GM21576 (cell line): ENCODE measurements at regions not wholly inside any gene's neighbourhood (a gene's known extent, or its start where the extent isn't known, plus 50 kb on each side); places are given as distances from the start of the nearest gene placed in this dataset.
"Not testable (repeated sequence)": the region's sequence is repeated elsewhere in the genome, so short reads cannot be mapped to it uniquely, and the experiment has no call there.

Experiments
- ATAC-seq: cut with Tn5 transposase; IDR thresholded peaks from one replicate; pipeline ENCODE4 v1.9.1; 2021; ENCODE audit warnings: mild to moderate bottlenecking, moderate library complexity; ENCODE audit not compliant: unreplicated experiment

GRCh38 chr3:4213420-4213819, 89.7 kb upstream of the SETMAR start:
- ATAC-seq: not testable (repeated sequence)

- ATAC-seq: not testable (repeated sequence)
Measured at GRCh38 chr3:4216974-4217373, 86.2 kb upstream of the SETMAR start.

GRCh38 chr3:4218456-4219226, 84.5 kb upstream of the SETMAR start:
- no peak for ATAC-seq

GRCh38 chr3:4219227-4219568, 84.0 kb upstream of the SETMAR start:
- no peak for ATAC-seq

DNA sequence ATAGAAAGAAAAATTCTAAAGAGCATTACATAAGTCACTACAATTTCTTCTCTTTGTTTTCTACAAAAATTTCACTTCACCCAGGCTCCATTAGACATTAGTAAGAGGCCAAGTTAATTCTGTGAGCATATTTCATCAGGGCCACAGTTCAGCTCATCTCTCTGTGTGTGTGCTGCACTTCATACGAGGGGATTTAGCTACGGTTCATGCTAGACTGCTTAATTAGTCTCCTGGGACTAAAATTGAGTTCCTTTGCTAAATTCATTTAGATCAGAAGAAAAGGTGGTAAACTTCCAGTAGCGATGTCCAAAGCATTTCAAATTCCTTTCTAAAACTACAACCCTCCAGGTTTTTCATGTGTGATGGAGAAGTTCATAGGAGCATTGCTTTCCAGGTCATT, 83.1 kb upstream of the SETMAR start:
- ATAC-seq: no peak

DNA sequence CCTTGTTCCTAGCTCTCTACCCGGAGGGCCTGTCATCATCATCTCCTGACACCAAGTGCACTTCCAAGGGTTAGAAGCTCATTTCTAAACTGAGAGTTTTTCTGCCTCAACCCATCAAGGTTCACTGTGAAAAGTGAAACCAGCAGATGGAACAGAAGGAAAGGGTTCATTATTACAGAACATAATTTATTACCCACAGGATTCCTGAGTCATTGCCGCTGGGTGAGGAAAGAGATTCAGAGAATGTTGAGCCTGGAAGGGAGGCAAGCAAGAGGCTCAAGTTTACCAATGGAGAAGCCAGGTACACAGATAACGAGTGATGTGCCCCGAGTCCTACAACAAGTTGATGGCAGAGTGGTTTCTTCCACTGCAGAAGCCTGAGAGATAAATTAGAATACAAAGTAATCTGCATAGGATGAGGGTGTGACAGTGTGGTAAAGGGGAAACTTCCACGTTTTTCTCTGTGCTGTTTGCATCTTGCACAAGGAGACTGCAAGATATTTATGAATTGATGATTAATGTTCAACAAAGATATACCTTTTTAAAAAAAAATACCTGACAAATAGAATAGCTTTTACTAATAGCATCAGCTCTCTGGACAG, 80.5 kb upstream of the SETMAR start:
- no peak for ATAC-seq

DNA sequence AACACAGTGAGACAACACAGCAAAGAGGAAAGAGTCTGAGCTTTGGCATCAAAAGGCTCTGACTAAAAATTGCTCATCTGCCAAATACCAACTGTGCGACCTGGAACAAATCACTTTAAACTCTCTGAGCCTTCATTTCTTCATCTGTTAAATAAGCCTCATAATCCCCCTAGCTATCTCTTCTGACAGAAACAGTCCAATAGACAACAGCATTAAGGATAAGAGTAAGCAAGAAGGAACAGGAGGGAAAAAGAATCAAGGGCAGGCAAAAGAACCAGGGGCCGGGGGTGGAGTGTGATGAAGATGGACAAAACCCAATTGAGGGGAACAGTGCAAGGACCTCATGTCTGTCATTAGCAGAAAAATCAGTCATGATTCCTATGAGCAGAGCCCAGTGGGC, 79.4 kb upstream of the SETMAR start:
- ATAC-seq: no peak

- ATAC-seq: no peak
Measured at GRCh38 chr3:4224331-4224730, 78.8 kb upstream of the SETMAR start.

GRCh38 chr3:4225005-4225471, 78.1 kb upstream of the SETMAR start:
- no peak for ATAC-seq

DNA sequence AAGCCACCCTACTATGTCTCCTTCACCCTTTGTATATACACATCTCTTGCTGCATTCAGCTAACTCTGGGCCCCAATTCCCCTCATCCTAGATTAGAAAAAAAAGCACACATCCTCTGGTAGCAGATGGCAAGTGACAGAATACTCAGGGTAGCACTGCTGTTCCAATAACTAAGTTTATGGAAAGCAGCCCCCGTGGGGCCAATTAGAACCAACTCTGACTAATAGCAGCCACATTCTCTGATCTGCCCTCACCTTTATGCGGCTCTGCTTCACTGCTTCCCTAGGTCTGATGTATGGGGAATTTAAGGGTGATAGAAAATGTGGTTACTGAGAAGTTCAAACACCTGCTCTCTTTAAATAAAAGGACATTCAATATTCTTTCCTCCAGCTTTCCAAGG, 74.9 kb upstream of the SETMAR start:
- no peak for ATAC-seq

GRCh38 chr3:4231041-4231440, 72.1 kb upstream of the SETMAR start:
- ATAC-seq: no peak

GRCh38 chr3:4232798-4233197, 70.4 kb upstream of the SETMAR start:
- ATAC-seq: no peak

- ATAC-seq: no peak
Measured at GRCh38 chr3:4233488-4233887, 69.7 kb upstream of the SETMAR start.

- no peak for ATAC-seq
Measured at GRCh38 chr3:4234889-4235288, 68.3 kb upstream of the SETMAR start.

GRCh38 chr3:4235690-4236089, 67.5 kb upstream of the SETMAR start:
- ATAC-seq: no peak

DNA sequence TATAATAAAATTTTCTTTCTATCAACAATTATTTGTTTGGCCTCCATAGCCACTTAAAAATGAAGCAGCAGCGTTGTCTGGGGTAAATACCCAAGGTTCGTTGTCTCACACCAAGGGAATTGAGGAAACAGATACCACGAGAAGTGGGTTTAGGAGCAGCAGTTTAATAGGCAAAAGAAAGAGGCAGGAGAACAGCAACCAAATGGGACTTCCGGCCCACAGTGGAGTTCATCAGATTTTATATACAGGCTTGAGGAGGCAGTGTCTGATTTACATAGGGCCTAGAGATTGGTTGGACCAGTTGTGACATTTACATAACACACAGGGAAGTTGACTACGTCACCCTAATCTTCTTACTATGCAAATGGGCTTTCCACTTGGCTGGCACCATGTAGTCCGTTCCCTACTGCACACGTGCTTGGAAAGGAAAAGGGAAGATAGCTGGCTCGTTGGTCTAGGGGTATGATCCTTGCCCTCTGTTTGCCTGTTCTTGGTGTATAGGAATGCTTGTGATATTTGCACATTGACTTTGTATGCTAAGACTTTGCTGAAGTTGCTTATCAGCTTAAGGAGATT, 61.5 kb upstream of the SETMAR start:
- ATAC-seq: no peak

DNA sequence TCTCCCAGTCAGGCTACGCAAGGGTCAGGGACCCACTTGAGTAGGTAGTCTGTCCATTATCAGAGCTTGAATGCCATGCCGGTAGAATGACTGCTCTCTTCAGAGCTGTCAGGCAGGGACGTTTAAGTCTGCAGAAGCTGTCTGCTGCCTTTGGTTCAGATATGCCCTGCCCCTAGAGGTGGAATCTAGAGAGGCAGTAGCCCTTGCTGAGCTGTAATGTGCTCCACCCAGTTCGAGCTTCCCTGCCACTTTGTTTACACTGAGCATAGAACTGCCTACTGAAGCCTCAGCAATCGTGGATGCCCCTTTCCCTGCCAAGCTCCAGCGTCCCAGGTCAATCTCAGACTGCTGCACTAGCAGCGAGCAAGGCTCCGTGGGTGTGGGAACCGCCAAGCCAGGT, 57.5 kb upstream of the SETMAR start:
- no peak for ATAC-seq

DNA sequence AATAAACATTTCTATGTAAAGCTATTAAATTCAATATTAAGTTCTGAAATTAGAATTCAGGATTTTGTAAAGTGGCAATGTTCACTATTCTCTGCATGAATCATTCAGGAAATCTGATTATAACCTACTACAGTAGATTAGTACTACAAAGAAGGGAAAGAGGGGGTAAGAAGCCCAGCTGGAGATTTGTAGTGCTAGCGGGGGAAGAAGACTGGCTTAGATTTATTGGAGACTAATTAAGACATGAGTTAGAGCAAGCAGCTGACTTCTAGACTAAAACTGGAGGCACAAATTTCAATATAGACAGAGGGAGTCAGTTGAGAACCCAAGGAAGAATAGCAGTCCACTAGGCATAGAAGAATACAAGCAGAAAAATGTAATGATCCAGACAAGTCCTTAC, 55.8 kb upstream of the SETMAR start:
- ATAC-seq: no peak

GRCh38 chr3:4250064-4250463, 53.1 kb upstream of the SETMAR start:
- no peak for ATAC-seq

DNA sequence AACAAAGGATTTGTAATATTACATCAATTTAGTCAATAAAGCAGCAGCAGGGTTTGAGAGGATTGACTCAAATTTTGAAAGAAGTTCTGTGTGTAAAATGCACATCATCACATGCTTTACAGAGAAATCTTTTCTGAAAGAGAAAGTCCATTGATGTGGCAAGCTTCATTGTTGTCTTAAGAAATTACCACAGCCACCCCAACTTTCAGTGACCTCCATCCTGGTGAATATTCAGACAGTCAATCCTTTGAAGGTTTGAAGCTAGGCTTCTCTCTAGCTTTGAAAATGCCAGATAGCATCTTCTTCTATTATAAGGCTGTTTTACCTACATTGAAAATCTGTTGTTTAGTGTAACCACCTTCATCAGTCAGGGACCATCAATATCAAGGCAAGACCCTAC, 51.8 kb upstream of the SETMAR start:
- ATAC-seq: no peak

DNA sequence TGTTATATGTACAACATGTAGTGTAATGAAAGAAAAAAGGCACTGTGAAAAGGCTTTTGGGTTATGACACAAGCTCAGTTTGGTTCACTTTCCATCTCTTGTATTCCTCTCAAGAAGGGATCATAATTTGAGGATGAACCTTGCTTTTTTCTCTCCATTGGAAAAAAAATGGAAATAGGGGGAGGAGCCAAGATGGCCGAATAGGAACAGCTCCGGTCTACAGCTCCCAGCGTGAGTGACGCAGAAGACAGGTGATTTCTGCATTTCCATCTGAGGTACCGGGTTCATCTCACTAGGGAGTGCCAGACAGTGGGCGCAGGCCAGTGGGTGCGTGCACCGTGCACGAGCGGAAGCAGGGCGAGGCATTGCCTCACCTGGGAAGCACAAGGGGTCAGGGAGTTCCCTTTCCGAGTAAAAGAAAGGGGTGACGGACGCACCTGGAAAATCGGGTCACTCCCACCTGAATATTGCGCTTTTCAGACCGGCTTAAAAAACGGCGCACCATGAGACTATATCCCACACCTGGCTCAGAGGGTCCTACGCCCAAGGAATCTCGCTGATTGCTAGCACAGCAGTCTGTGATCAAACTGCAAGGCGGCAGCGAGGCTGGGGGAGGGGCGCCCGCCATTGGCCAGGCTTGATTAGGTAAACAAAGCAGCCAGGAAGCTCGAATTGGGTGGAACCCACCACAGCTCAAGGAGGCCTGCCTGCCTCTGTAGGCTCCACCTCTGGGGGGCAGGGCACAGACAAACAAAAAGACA, 49.9 kb upstream of the SETMAR start:
- ATAC-seq: not testable (repeated sequence)
